Breast epithelium (tissue), 4 donors: ENCODE measurements at regions not wholly inside any gene's neighbourhood (a gene's known extent, or its start where the extent isn't known, plus 50 kb on each side); places are given as distances from the start of the nearest gene placed in this dataset.

Experiments
- DNase-seq, 2 donors: peaks; one replicate each; pipeline ENCODE4 v3.0.0-alpha.2; 2019; ENCODE audit warnings: low spot score in 2 of 2
- H3K27ac ChIP-seq, 2 donors: fragments of 200-600 bp; sonication (generic) in 1 of 2; one replicate each; pipeline ENCODE4 v1.5.1; 2016 to 2019; ENCODE audit warnings: mild to moderate bottlenecking in 1 of 2
- H3K27me3 ChIP-seq, 2 donors: fragments of 200-600 bp; sonication (generic) in 1 of 2; one replicate each; pipeline versions ENCODE4 v1.5.1 to v1.6.0; 2017 to 2019; ENCODE audit warnings: control low read depth in 1 of 2, mild to moderate bottlenecking in 1 of 2
- H3K36me3 ChIP-seq: fragments of 200-600 bp; one replicate; pipeline ENCODE4 v1.5.1; 2019
- H3K4me1 ChIP-seq, 2 donors: fragments of 200-600 bp; sonication (generic); one replicate each; pipeline ENCODE4 v1.5.1; 2016 to 2019; ENCODE audit warnings: control low read depth in 1 of 2
- H3K4me3 ChIP-seq, 3 donors: fragments of 200-600 bp; sonication (generic); 1 replicate in 2 of 3; 2 replicates in 1 of 3; pipeline ENCODE4 v1.5.1; 2016 to 2019; ENCODE audit warnings: mild to moderate bottlenecking in 3 of 3, moderate library complexity in 2 of 3
- H3K9me3 ChIP-seq, 2 donors: fragments of 200-600 bp; sonication (generic) in 1 of 2; one replicate each; pipeline ENCODE4 v1.5.1; 2016 to 2019; ENCODE audit warnings: control low read depth in 1 of 2
- CTCF ChIP-seq, 3 donors: fragments of 450-650 bp; IDR thresholded peaks; one replicate each; pipeline ENCODE4 v1.5.1; 2016 to 2017; ENCODE audit warnings: antibody characterized with exemption in 3 of 3, mild to moderate bottlenecking in 3 of 3, moderate library complexity in 3 of 3
- POLR2A ChIP-seq: fragments of 450-650 bp; IDR thresholded peaks from one replicate; pipeline ENCODE4 v1.6.1; 2016; ENCODE audit warnings: antibody characterized with exemption, mild to moderate bottlenecking, moderate library complexity
- POLR2AphosphoS5 ChIP-seq, 3 donors: sonication (generic); formaldehyde crosslinking; IDR thresholded peaks; one replicate each; pipeline ENCODE4 v1.6.1; 2017; ENCODE audit warnings: antibody characterized with exemption in 3 of 3
- intact Hi-C: fragments of 100-400 bp; cut with DNase I; formaldehyde crosslinking; loops from one replicate; pipeline ENCODE4 v1.15.1; 2023; ENCODE audit warnings: low total_unique reads

- no peak overlapping the region for H3K4me3 ChIP-seq
- H3K36me3 ChIP-seq: no peaks in the 10 kb centered on the region
- no peak for DNase-seq
- no peaks in the 10 kb centered on the region for H3K4me1 ChIP-seq
- no peaks in the 10 kb centered on the region for H3K9me3 ChIP-seq
- H3K27ac ChIP-seq: no peak overlapping the region
- intact Hi-C loops: no loop called here
- no peak for TF ChIP-seq CTCF (IDR thresholded peaks at IDR 0.05)
- no peak for TF ChIP-seq POLR2A
- TF ChIP-seq POLR2AphosphoS5 (IDR thresholded peaks at IDR 0.05): no peak
- no peaks in the 10 kb centered on the region for H3K27me3 ChIP-seq
These were observed 414.7 kb downstream of the LRATD1 start for GRCh38 chr2:15047184-15047583.

GRCh38 chr2:15048000-15048399, 415.5 kb downstream of the LRATD1 start:
- no peak for TF ChIP-seq POLR2AphosphoS5 (IDR thresholded peaks at IDR 0.05)
- TF ChIP-seq CTCF (IDR thresholded peaks at IDR 0.05): no peak
- TF ChIP-seq POLR2A: no peak
- no peaks in the 10 kb centered on the region for H3K27me3 ChIP-seq
- H3K27ac ChIP-seq: no peak overlapping the region
- intact Hi-C loops: no loop called here
- no peaks in the 10 kb centered on the region for H3K4me1 ChIP-seq
- no peaks in the 10 kb centered on the region for H3K9me3 ChIP-seq
- no peak for DNase-seq
- H3K36me3 ChIP-seq: no peaks in the 10 kb centered on the region
- H3K4me3 ChIP-seq: no peak overlapping the region

- DNase-seq: no peak
- TF ChIP-seq POLR2AphosphoS5 (IDR thresholded peaks at IDR 0.05): no peak
- TF ChIP-seq CTCF (IDR thresholded peaks at IDR 0.05): no peak
- no peak for TF ChIP-seq POLR2A
These were observed 416.8 kb downstream of the LRATD1 start for GRCh38 chr2:15049096-15049993.

GRCh38 chr2:15050483-15050882, 418.0 kb downstream of the LRATD1 start:
- Histone ChIP-seq H3K9me3 (no peaks in the 10 kb centered on the region), H3K4me3 (no peak overlapping the region), H3K36me3 (no peaks in the 10 kb centered on the region), H3K27ac (no peak overlapping the region), H3K4me1 (no peaks in the 10 kb centered on the region), H3K27me3 (no peaks in the 10 kb centered on the region)
- no peak for DNase-seq
- TF ChIP-seq POLR2AphosphoS5 (IDR thresholded peaks at IDR 0.05) (no peak), CTCF (IDR thresholded peaks at IDR 0.05) (no peak), POLR2A (no peak)
- intact Hi-C loops: no loop called here

More at GRCh38 chr2:15049096-15049993, 416.8 kb downstream of the LRATD1 start:
- Histone ChIP-seq H3K4me3 (no peak overlapping the region), H3K27ac (no peak overlapping the region), H3K36me3 (no peaks in the 10 kb centered on the region), H3K4me1 (no peaks in the 10 kb centered on the region), H3K27me3 (no peaks in the 10 kb centered on the region), H3K9me3 (no peaks in the 10 kb centered on the region)
- intact Hi-C loops: no loop called here

GRCh38 chr2:15053542-15053941, 421.0 kb downstream of the LRATD1 start:
- intact Hi-C loops: no loop called here
- H3K27ac ChIP-seq: no peak overlapping the region
- TF ChIP-seq CTCF (IDR thresholded peaks at IDR 0.05): no peak
- no peak for TF ChIP-seq POLR2A
- no peak for TF ChIP-seq POLR2AphosphoS5 (IDR thresholded peaks at IDR 0.05)
- DNase-seq: no peak
- no peaks in the 10 kb centered on the region for H3K27me3 ChIP-seq
- no peaks in the 10 kb centered on the region for H3K9me3 ChIP-seq
- no peaks in the 10 kb centered on the region for H3K36me3 ChIP-seq
- no peak overlapping the region for H3K4me3 ChIP-seq
- no peaks in the 10 kb centered on the region for H3K4me1 ChIP-seq
